GM23338 (cell line): ENCODE measurements at regions not wholly inside any gene's neighbourhood (a gene's known extent, or its start where the extent isn't known, plus 50 kb on each side); places are given as distances from the start of the nearest gene placed in this dataset.

Experiments used
- ATAC-seq: fragments of 200-7000 bp; cut with Tn5 transposase; 3 replicates; pipeline ENCODE4 v1.9.1; 2020
- DNase-seq: peaks from one replicate; pipeline ENCODE4 v3.0.0-alpha.2; 2015; ENCODE audit warnings: low spot score
- H2AFZ ChIP-seq: fragments of 200-600 bp; sonication (generic); 2 replicates; pipeline ENCODE4 v1.8.0; 2016; ENCODE audit warnings: antibody characterized with exemption, mild to moderate bottlenecking, moderate library complexity
- H3F3A ChIP-seq: fragments of 200-600 bp; sonication (generic); replicated peaks from 2 replicates; pipeline ENCODE4 v1.8.0; 2017; ENCODE audit warnings: antibody characterized with exemption, mixed run types, low read depth
- H3K27ac ChIP-seq: fragments of 200-600 bp; sonication (generic); 2 replicates; pipeline ENCODE4 v1.6.1; 2016; ENCODE audit warnings: low read depth
- H3K27me3 ChIP-seq: fragments of 200-600 bp; sonication (generic); 2 replicates; pipeline ENCODE4 v1.8.0; 2016; ENCODE audit warnings: mild to moderate bottlenecking, mixed run types, moderate library complexity; ENCODE audit not compliant: insufficient read depth
- H3K36me3 ChIP-seq: fragments of 200-600 bp; sonication (generic); 2 replicates; pipeline ENCODE4 v1.8.0; 2016; ENCODE audit warnings: mild to moderate bottlenecking; ENCODE audit not compliant: insufficient read depth
- H3K4me1 ChIP-seq: fragments of 200-600 bp; sonication (generic); 2 replicates; pipeline ENCODE4 v1.8.0; 2016; ENCODE audit warnings: mild to moderate bottlenecking, moderate library complexity; ENCODE audit not compliant: insufficient read depth
- H3K4me2 ChIP-seq: fragments of 200-600 bp; sonication (generic); 2 replicates; pipeline ENCODE4 v1.7.1; 2017; ENCODE audit warnings: mixed run types
- H3K4me3 ChIP-seq: fragments of 200-600 bp; sonication (generic); 2 replicates; pipeline ENCODE4 v1.6.1; 2016; ENCODE audit warnings: mixed run types
- H3K79me2 ChIP-seq: fragments of 200-600 bp; sonication (generic); replicated peaks from 2 replicates; pipeline ENCODE4 v1.8.0; 2017; ENCODE audit warnings: mild to moderate bottlenecking; ENCODE audit not compliant: insufficient read depth
- H3K9me2 ChIP-seq: fragments of 200-600 bp; sonication (generic); 2 replicates; pipeline ENCODE4 v1.8.0; 2017; ENCODE audit not compliant: insufficient read depth
- H4K20me1 ChIP-seq: fragments of 200-600 bp; sonication (generic); replicated peaks from 2 replicates; pipeline ENCODE4 v1.8.0; 2017; ENCODE audit warnings: mild to moderate bottlenecking; ENCODE audit not compliant: insufficient read depth
- H3K27ac Mint-ChIP-seq: 2 replicates; pipeline ENCODE4 v1.8.0; 2020; ENCODE audit warnings: inconsistent platforms, mild to moderate bottlenecking, moderate library complexity, mixed read lengths
- H3K27me3 Mint-ChIP-seq: 3 replicates; pipeline ENCODE4 v1.8.0; 2022; ENCODE audit warnings: low read depth, mild to moderate bottlenecking, moderate library complexity, mixed read lengths, inconsistent platforms; ENCODE audit not compliant: insufficient read depth, poor library complexity
- H3K36me3 Mint-ChIP-seq: 3 replicates; pipeline ENCODE4 v1.8.0; 2021; ENCODE audit warnings: low read depth, mild to moderate bottlenecking, inconsistent platforms, moderate library complexity, mixed read lengths
- H3K4me1 Mint-ChIP-seq: 3 replicates; pipeline ENCODE4 v1.8.0; 2020; ENCODE audit warnings: mild to moderate bottlenecking, inconsistent platforms, mixed read lengths
- H3K4me3 Mint-ChIP-seq: 3 replicates; pipeline ENCODE4 v1.8.0; 2021; ENCODE audit warnings: moderate library complexity, mild to moderate bottlenecking, inconsistent platforms, mixed read lengths
- H3K9me3 Mint-ChIP-seq: 3 replicates; pipeline ENCODE4 v1.8.0; 2020; ENCODE audit warnings: moderate library complexity, mild to moderate bottlenecking, inconsistent platforms, mixed read lengths
- CREB1 ChIP-seq: fragments of 250-450 bp; sonication (Bioruptor Pico); IDR thresholded peaks from 2 replicates; pipeline ENCODE4 v1.5.0; 2020; ENCODE audit warnings: low read depth, mild to moderate bottlenecking, moderate library complexity
- CTCF ChIP-seq, 2 experiments: fragments of 200-600 bp in 1 of 2; sonication (generic) in 1 of 2; conservative IDR thresholded peaks; 2 replicates each; pipeline versions ENCODE4 v1.5.1 to v1.6.1; 2016 to 2017; ENCODE audit warnings: antibody characterized with exemption in 2 of 2, low read depth in 2 of 2, mild to moderate bottlenecking in 2 of 2, moderate library complexity in 1 of 2
- ETS1 ChIP-seq: IDR thresholded peaks from 2 replicates; pipeline ENCODE4 v1.6.1; 2016; ENCODE audit warnings: antibody characterized with exemption
- EZH2 ChIP-seq: fragments of 200-600 bp; sonication (generic); IDR thresholded peaks from one replicate; pipeline ENCODE4 v1.8.0; 2017; ENCODE audit warnings: antibody characterized with exemption, mild to moderate bottlenecking, low read depth; ENCODE audit not compliant: unreplicated experiment
- EZH2phosphoT487 ChIP-seq: fragments of 200-600 bp; sonication (generic); IDR thresholded peaks from one replicate; pipeline ENCODE4 v1.8.1; 2018; ENCODE audit warnings: antibody characterized with exemption; ENCODE audit not compliant: unreplicated experiment
- JUNB ChIP-seq: IDR thresholded peaks from one replicate; pipeline ENCODE4 v1.6.1; 2016; ENCODE audit warnings: antibody characterized with exemption; ENCODE audit not compliant: unreplicated experiment
- NANOG ChIP-seq: IDR thresholded peaks from 2 replicates; pipeline ENCODE4 v1.6.1; 2016; ENCODE audit warnings: antibody characterized with exemption, borderline replicate concordance
- REST ChIP-seq: IDR thresholded peaks from one replicate; pipeline ENCODE4 v1.6.1; 2018; ENCODE audit warnings: antibody characterized with exemption; ENCODE audit not compliant: unreplicated experiment
- STAT1 ChIP-seq: IDR thresholded peaks from one replicate; pipeline ENCODE4 v1.6.1; 2016; ENCODE audit warnings: antibody characterized with exemption; ENCODE audit not compliant: unreplicated experiment
- ZNF331 ChIP-seq: fragments of 250-450 bp; sonication (Bioruptor Pico); IDR thresholded peaks from 2 replicates; pipeline ENCODE4 v1.5.0; 2020; ENCODE audit warnings: low read depth, mild to moderate bottlenecking, moderate library complexity

- TF ChIP-seq JUNB = no peak
- no peak for TF ChIP-seq NANOG
- TF ChIP-seq ZNF331 (CRISPR knock-in tag) = no peak
Observed at GRCh38 chr13:56189439-56189838, 951.3 kb upstream of the PRR20A start (continued).

GRCh38 chr13:56189978-56190377 is 950.7 kb upstream of the PRR20A start:
- H3F3A ChIP-seq = no peaks in the 10 kb centered on the region
- 0 out of 2 replicates have a peak, but pooled peaks cover 6% of the 10 kb centered on the region for H3K36me3 ChIP-seq
- H3K4me2 ChIP-seq = no peak overlapping the region
- no peaks in the 10 kb centered on the region for H3K4me1 ChIP-seq
- DNase-seq = no peak
- H3K27ac Mint-ChIP-seq = no peak overlapping the region
- no peak overlapping the region for H3K4me3 Mint-ChIP-seq
- H3K4me1 Mint-ChIP-seq = no peaks in the 10 kb centered on the region
- H3K4me3 ChIP-seq = no peak overlapping the region
- no peaks in the 10 kb centered on the region for H4K20me1 ChIP-seq
- H3K27me3 Mint-ChIP-seq = no peaks in the 10 kb centered on the region
- H3K9me3 Mint-ChIP-seq = peaks cover 11% of the 10 kb centered on the region; the same call in 2 of the 3 replicates
- no peaks in the 10 kb centered on the region for H3K79me2 ChIP-seq
- no peaks in the 10 kb centered on the region for H3K27me3 ChIP-seq
- TF ChIP-seq STAT1 (no peak), JUNB (no peak), ZNF331 (CRISPR knock-in tag) (no peak), EZH2 (no peak), EZH2phosphoT487 (no peak), NANOG (no peak), ETS1 (no peak), REST (no peak), CREB1 (no peak), CTCF (conservative IDR thresholded peaks at IDR 0.05; ENCODE audit: low read depth in 2 of 2) (no peak)
- no peak overlapping the region for H3K27ac ChIP-seq
- H3K9me2 ChIP-seq = 0 out of 2 replicates have a peak, but pooled peaks cover 3% of the 10 kb centered on the region
- H2AFZ ChIP-seq = peak overlapping the region; percentile 61; the same call in 1 of the 2 replicates
- peaks cover 8% of the 10 kb centered on the region; the same call in 1 of the 3 replicates for H3K36me3 Mint-ChIP-seq
- ATAC-seq = no peak
